NCI-H2171 (cell line): ENCODE measurements at regions not wholly inside any gene's neighbourhood (a gene's known extent, or its start where the extent isn't known, plus 50 kb on each side); places are given as distances from the start of the nearest gene placed in this dataset.

Experiments used
- DNase-seq: peaks from one replicate; lab custom pipeline; 2025; lab: John Stamatoyannopoulos, UW

- no peak for DNase-seq
Measured at GRCh38 chr19:30634131-30634830, 262.1 kb downstream of the ZNF536 start.

GRCh38 chr19:30631033-30631370 lies 258.8 kb downstream of the ZNF536 start:
- DNase-seq: peak; percentile 93

GRCh38 chr19:30630289-30631032 lies 258.3 kb downstream of the ZNF536 start:
- no peak for DNase-seq

GRCh38 chr19:30629086-30629485 lies 256.9 kb downstream of the ZNF536 start:
- DNase-seq: no peak

- DNase-seq: no peak
Measured at GRCh38 chr19:30626626-30626966, 254.4 kb downstream of the ZNF536 start.

GRCh38 chr19:30625947-30626625 lies 253.9 kb downstream of the ZNF536 start:
- peak; percentile 35 for DNase-seq

GRCh38 chr19:30622276-30622675 lies 250.1 kb downstream of the ZNF536 start:
- DNase-seq: no peak

- peak; percentile 35 for DNase-seq
Measured at GRCh38 chr19:30621326-30621920, 249.2 kb downstream of the ZNF536 start.

GRCh38 chr19:30620354-30620753 lies 248.2 kb downstream of the ZNF536 start:
- DNase-seq: no peak

- DNase-seq: no peak
Measured at GRCh38 chr19:30609656-30610270, 237.6 kb downstream of the ZNF536 start.

- DNase-seq: no peak
Measured at GRCh38 chr19:30608471-30608870, 236.3 kb downstream of the ZNF536 start.
